GM21737 (cell line): ENCODE measurements at regions not wholly inside any gene's neighbourhood (a gene's known extent, or its start where the extent isn't known, plus 50 kb on each side); places are given as distances from the start of the nearest gene placed in this dataset.
"Not testable (repeated sequence)": the region's sequence is repeated elsewhere in the genome, so short reads cannot be mapped to it uniquely, and the experiment has no call there.

Experiments
- ATAC-seq: cut with Tn5 transposase; IDR thresholded peaks from one replicate; pipeline ENCODE4 v1.9.1; 2021; ENCODE audit warnings: mild to moderate bottlenecking, moderate library complexity; ENCODE audit not compliant: unreplicated experiment

DNA sequence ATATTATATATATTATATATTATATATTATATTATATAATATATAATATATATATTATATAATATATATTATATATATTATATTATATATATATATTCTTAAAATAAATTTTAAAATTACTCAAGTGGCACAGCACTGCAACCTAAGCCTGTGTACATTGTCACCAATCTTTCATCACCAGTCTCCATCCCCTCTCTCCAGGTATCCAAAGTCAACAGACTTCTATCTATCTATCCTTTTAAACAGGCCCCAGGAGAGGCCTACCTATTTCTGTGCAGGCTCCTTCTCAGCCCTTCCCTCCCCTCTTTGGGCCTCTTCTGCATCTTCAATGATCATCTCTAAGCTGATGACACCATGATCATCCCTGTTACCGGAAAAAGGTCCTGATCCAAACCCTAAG lies 111.7 kb downstream of the RHOU start:
- no peak for ATAC-seq

DNA sequence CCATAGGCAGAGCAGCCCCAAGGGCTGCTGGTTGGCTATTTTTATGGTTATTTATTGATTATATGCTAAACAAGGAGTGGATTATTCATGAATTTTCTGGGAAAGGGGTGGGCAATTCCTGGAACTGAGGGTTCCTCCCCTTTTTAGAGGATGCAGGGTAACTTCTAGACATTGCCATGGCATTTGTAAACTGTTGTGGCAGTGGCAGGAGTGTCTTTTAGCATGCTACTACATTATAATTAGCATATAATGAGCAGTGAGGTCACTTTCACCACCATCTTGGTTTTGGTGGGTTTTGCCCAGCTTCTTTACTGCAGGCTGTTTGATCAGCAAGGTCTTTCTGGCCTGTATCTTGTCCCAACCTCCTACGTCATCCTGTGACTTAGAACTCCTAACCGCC lies 112.2 kb downstream of the RHOU start:
- not testable (repeated sequence) for ATAC-seq

DNA sequence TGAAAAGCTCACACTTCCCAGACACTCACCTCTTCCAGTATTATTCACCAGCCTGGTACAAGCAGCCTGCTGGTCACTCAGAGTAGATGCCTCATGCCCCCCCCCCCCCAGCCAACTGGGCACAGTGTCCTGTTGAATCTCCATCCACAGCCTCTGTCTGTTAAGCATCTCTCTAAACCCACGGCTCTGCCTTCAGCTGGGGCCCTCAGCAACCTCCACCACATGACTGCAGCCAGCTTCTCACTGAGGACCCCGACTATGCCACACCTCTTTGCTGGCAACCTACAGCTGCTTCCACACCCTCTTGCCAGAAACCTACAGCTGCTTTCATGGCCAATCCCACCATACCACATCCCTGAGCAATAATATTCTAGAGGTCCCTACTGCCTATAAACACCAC lies 113.1 kb downstream of the RHOU start:
- no peak for ATAC-seq

DNA sequence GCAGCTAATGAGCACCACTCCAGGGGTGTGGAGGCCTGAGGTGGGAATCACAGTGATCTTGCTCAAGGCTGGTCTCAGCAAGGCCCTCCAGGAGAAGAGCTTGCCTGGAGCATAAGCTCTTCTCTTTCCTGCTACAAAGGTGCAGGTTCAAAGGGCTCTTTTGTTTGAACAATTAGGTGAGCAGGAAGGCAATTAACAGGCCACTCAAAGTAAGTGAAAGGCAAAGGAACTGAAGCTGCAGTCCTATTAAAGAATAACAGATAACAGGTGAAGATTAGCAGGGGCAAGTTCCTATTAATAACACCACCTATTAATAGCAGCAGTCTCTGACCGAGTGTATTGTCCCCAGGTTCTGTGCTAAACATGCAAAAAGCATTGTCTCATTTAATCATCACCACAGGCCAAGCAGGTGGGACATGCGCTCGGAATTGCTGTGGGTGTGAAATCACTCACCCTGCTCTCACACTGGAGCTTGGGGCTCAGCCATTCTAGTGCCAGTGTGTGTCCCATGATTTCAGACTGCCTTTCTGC lies 113.8 kb downstream of the RHOU start:
- peak; percentile 73 for ATAC-seq

DNA sequence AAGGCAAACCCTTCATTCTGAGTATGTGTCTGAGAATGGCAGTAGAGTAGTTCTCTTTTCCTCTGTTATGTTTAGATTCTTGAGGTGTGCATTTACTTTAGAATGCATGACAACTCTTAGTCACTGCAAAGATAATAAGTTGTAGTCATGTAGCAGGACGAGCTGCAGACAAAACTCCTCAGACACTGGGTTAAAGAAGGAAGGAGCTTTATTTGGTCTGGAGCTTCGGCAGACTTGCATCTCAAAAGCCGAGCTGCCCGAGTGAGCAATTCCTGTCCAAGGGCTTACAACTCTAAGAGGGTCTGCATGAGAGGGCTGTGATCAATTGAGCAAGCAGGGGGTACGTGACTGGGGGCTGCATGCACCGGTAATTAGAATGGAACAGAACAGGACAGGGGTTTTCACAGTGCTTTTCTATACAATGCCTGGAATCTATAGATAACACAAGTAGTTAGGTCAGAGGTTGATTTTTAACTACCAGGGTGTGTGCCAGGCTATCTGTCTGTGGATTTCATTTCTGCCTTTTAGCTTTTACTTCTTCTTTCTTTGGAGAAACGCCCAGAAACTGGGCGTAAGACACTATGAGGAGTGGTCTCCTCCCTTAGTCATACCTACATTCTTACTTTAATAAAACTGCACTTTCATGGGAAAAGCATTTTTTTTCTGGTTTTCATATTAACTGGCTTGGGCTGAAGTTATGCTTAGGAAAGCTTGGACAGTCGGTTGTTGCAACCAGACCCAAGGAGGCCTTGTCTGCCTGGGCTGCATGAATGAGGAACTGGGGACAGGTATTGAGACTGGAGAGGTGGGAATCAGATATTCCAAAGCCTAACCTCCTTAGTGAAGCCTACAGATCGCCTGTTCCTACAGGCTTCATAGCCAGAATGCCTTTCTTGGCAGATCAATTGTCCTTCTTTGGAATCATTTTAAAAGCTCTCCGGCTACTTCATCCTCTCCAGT lies 115.1 kb downstream of the RHOU start:
- ATAC-seq, result no peak

DNA sequence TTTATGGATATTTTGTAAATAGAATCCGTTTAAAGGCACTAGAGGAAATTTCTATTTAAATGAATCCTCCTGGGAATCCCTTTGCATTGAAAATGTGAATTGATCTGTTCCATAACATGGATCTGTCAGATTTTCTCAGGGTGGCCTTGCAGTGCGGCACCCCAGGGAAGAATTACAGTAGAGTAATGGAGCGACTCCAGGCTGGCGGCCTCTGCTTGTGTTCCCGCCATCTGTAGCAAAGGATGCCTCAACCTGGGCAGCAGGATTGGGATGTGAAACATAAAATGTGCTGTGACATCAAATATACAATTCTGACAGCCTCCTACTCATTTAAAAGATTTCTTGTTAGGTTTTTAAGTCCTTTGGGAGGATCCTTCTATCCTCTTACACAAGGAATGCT lies 115.9 kb downstream of the RHOU start:
- no peak for ATAC-seq

DNA sequence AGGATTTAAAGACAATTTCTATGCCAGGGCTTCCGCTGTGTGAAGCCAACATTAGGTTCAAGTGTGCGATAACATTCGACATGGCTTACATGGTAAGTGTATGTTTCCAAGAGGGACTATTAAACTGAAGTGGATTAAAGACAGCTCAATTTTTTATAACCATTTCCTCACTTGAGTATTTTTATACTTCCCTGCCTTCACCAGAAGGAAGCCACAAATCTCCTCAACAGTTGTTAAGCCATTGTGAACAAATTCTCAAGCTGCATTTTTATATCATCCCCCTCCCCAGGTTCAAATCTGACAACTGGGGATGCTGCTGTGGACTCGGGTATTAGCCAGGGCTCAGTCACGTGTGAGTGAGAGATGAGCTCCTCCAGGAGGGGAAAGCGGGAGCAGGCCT lies 116.3 kb downstream of the RHOU start:
- ATAC-seq, result no peak

DNA sequence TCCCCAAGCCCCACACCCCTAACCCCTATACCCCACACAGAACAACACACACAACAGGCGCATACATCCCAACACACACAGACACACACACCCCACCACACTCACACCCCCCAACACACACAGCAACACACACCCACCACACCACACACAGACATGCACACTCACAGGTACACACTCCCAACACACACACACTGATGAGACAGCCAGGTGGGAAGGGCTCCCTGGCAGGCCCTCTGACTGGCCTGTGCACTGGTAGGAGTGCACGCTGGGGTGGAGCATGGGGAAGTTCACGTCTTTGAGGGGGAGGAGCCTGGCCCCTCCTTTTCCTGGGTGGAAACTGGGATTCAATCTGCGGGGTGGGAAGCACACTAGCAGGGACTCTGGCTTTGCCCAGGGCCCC lies 116.7 kb downstream of the RHOU start:
- ATAC-seq, result no peak

DNA sequence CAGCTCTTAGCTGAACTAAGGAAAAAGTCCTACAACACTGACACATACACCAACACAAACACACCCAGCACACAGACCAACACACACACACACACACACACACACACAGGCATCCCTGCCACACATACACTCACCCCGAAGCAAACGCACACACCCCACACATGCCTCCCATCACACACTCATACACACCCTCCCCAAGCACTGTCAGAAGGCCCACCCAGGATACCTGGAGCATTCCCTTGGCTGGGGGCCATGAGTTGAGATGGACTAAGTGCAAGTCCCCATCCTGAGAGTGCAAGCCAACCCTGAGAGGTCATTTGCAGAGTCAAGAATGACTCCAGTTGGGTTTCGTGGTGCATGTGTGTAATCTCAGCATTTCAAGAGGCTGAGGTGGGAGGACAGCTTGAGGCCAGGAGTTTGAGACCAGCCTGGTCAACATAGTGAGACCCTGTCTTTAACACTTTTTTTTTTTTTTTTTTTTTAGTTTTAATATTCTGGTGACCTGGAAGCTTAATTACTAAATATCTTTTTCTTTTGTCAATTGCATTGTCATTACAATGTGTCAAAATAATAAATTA lies 117.3 kb downstream of the RHOU start:
- ATAC-seq, result no peak

DNA sequence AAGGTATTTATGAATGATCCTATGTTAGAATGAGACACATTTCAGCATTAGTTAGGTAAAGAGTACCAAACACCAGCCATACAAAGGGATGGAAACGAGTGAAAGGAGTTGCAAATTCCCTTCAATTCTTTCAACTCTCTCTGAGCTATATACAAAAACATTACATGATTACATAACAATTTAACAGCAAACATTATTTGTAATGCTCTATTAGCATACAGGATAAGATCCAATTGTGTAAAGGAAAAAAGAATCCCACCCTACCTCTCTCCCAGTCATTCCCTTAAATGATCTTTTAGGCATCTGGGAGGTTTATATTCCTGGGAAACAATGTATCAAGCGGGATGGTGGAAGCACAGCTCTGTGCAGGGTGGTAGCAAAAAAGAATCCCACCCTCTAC lies 117.9 kb downstream of the RHOU start:
- ATAC-seq, result no peak

DNA sequence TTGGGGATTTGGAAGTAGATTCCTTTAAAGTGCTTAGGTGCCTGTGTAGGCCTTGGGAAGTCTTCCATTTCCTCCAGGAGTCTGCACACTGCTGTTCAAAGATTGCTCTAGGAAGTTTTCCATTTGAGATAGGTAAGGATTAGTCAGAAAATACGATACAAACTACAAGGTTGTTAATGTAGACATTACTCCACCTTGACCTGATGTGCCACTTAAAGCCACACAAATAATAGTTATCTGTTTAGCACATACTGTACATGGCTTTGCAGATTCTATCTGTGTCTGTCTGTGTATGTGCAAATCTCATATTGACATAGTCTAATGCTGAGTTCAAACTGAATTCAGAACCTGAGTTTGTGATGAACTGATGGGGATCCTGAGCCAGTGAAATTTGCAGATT lies 118.4 kb downstream of the RHOU start:
- ATAC-seq, result no peak

DNA sequence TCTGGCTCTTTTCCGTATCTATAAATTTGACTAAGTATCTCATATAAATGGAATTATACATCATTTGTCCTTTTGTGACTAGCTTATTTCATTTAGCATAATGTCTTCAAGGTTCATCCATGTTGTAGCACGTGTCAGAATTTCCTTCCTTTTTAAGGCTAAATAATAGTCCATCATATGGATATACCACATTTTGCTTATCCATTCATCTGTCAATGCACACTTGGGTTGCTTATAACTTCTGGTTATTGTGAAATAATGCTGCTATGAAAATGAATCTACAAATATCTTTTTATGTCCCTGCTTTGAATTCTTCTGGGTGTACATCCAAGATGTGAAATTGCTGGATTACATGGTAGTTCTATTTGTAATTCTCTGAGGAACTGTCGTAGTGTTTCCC lies 119.6 kb downstream of the RHOU start:
- ATAC-seq, result no peak

DNA sequence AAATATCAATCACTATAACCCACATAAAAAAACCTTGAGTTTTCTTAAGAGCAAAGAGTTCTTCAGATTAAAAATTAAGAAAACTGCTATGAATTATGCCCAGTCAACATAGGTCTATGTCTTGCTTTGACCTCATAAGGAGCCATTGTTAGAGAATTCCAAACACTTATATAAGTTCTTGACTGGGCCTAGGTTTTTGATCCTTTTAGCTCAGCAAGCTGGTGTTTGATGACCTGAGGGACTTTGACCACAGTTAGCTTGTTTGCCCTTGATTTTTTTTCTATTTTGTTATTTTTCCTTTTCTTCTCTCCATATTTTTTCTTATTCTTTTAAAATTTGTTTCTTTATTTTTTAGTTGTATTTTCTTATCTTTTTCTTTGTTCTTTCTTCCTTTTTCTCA lies 122.3 kb downstream of the RHOU start:
- no peak for ATAC-seq

DNA sequence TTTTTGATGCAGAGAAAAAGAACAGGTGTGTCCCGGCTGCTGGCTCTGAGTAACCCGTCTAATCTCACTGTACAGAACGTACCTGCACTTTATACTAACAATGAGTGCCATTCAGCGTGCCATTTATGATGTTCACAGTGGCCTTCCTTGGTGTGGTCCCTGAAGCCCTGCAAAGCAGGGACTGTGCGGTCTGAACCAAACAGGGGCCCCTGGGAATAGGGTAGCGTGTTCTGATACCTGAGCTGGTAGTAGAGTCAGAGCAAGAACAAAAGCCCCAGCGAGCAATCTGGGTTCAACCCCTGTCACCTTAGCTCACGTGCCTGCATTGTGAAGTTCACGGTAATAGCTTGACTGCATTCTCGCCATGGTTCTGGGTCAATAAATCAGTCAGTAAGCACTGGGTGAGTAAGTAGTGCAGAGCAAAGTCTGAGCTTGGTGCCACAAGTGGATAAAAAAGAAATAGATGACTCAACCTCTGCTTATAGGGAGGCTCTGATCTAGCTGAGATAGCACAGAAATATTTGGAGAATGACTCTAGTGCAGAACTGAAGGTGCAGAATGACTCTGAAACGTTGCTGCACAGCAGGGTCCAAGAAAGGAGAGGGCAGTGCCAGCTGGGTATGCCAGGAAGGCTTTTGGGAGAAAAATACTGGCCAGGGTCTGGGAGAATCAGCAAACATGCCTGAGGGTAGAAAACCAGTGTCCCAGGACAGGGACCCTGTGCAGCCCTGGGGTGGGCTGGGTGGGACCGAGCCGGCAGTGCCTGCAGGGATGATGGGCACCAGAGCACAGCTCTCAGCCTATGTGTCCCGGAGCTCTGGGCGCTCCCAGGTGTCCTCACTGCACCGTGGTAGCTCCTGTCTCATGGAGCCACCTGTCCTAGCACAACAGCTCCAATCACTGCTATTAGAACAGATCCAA lies 125.9 kb downstream of the RHOU start:
- peak; percentile 53 for ATAC-seq

DNA sequence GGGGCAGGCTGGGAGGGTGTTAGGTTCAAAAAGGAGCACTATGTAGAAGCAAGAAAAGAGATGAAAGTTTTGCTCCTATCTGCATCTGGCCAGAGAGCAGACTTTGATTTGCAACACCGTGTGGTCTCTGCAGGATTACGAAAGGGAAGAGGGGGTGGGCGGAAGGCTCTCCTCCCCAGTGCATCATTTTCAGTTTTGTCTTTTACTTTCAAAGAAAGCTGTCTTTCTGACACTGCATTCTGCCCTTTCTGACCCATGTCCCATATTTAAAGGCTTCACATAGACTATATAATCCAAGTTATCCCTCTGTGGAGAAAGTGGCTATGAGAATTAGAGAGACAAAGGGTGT lies 126.5 kb downstream of the RHOU start:
- no peak for ATAC-seq

DNA sequence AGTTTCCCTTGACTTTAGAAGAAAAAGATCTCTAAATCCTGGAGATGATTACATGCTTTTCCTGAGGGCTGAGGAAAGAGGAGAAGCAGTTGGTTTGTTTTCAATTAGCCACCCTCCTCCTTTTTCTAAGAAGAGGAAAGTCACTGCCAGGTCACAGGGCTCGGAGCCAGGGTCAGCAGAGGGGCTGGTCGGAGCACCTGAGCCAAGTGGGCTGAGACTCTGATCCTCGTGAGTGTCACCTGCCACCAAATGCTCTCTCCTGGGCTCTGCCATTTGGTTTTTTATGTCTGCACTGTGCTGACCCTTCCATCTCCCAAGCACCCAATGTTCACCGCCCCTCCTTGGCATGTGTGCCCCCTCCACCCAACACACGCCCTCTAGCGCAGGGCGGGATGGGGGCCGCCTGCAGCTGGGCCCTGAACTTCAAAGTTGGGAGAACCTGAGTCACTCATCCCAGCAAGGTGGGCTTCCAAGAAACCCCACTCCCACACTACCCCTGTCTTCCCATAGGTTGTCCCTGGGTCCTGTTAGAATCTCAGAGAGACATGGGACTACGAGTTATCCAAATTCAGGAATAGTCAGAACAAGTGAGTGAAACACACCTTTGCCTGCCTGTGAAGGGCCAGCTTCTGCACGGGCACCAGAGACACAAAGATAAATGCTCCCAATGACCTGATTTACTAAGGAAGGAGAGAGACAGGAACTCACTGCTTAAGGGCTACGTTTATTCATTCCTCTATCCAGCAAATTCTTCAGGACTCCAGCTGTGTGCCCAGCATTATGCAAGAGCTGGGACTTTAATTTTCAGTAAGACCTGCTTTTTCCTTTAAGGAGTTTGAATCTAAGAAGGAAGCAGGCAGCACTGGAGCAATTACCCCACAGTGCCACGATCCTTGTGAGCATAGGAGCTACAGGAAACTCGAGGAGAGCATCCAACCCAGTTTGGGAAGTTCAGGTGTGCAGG lies 127.5 kb downstream of the RHOU start:
- ATAC-seq, result no peak

DNA sequence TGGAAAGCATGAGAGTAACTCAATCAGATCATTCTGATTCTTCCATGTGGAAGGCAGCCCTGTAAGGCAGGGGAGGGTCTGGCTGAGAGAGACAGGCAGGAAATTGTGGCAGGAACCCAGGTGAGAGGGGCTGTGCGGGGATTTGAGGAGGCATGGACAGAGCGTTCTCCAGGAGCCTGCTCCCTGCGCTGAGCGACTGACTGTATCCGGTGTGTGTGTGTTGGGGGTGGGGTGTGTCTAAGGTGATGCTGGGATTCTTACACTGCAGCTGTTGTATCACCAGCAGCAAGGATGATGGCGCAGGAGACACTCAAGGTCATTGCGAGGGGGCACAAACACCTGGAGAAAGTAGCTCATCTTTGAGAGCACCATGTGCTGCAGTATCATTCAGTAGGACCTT lies 128.5 kb downstream of the RHOU start:
- ATAC-seq, result no peak

DNA sequence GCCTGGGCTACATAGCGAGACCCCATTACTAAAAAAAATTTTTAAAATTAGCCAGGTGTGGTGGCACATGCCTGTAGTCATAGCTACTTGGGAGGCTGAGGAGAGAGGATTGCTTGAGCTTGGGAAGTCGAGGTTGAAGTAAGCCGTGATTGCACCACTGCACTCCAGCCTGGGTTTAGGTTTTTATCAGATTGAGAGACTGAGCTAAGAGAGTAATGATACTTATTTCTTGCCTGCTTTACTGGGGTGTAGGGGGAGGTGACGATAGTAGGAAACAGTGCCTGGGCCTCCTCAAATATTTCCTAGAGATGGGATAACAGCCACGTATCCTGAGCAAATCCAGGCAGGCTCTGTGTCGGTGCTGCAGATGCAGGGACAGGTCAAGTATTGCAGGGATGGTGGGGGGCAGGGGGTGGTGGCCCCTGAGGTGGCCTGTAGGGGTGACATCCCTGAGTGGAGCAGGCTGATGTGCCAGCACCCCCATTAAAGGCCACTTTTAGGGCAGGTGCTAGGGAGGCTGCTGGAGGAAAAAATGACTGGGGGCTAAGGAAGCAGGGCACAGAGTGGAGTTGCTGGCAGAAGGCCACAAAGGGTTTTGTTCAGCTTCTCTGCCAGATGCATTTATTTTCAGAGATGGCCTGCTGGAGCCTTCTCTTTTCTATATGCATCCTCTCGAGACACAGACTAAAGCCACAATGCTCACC lies 130.5 kb downstream of the RHOU start:
- no peak for ATAC-seq

DNA sequence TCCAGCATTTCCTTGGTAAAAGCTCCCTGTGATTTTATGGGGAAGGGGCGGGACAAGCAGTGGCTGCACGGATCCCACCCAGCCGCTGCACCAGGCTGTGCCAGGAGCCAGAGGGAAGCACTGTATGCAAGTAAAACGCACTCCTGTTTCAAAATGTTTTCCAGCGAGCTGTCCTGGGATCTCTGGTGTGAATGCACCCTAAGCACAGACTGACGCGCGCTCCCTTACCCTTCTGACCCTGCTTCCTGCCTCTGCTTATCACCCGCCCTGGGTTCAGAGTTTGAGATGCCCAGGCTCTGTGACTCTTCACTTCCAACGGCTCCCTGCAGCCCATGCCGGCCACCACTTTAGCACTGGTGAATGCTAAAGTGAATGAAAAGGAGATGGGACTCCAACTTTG lies 131.2 kb downstream of the RHOU start:
- no peak for ATAC-seq
